Osteocyte (in vitro differentiated cells): ENCODE measurements at regions not wholly inside any gene's neighbourhood (a gene's known extent, or its start where the extent isn't known, plus 50 kb on each side); places are given as distances from the start of the nearest gene placed in this dataset.
"Not testable (repeated sequence)": the region's sequence is repeated elsewhere in the genome, so short reads cannot be mapped to it uniquely, and the experiment has no call there.

Experiments
- DNase-seq: peaks from one replicate; pipeline ENCODE4 v3.0.0; 2021; ENCODE audit warnings: mixed read lengths; ENCODE audit not compliant: unreplicated experiment; ENCODE audit errors: extremely low spot score
- H3K27ac Mint-ChIP-seq: one replicate; pipeline ENCODE4 v1.8.0; 2021; ENCODE audit warnings: mild to moderate bottlenecking, mixed read lengths; ENCODE audit not compliant: unreplicated experiment
- H3K27me3 Mint-ChIP-seq: one replicate; pipeline ENCODE4 v1.8.0; 2021; ENCODE audit warnings: mixed read lengths; ENCODE audit not compliant: unreplicated experiment
- H3K36me3 Mint-ChIP-seq: one replicate; pipeline ENCODE4 v1.8.0; 2021; ENCODE audit warnings: mixed read lengths; ENCODE audit not compliant: unreplicated experiment
- H3K4me1 Mint-ChIP-seq: one replicate; pipeline ENCODE4 v1.8.0; 2021; ENCODE audit warnings: mixed read lengths; ENCODE audit not compliant: unreplicated experiment
- H3K4me3 Mint-ChIP-seq: one replicate; pipeline ENCODE4 v1.8.0; 2021; ENCODE audit warnings: mild to moderate bottlenecking, moderate library complexity, mixed read lengths; ENCODE audit not compliant: unreplicated experiment
- H3K9me3 Mint-ChIP-seq: one replicate; pipeline ENCODE4 v1.8.0; 2021; ENCODE audit warnings: mixed read lengths; ENCODE audit not compliant: unreplicated experiment
- CTCF ChIP-seq: fragments of 200-600 bp; sonication (generic); IDR thresholded peaks from 2 replicates; pipeline ENCODE4 v1.5.0; 2021; ENCODE audit warnings: antibody characterized with exemption, mild to moderate bottlenecking, moderate library complexity

GRCh38 chr4:159864337-159864736, 761.5 kb downstream of the RAPGEF2 start:
- H3K27ac Mint-ChIP-seq, result no peak overlapping the region
- no peaks in the 10 kb centered on the region for H3K9me3 Mint-ChIP-seq
- H3K27me3 Mint-ChIP-seq, result peaks cover 13% of the 10 kb centered on the region
- no peak for TF ChIP-seq CTCF
- H3K4me1 Mint-ChIP-seq, result no peaks in the 10 kb centered on the region
- no peaks in the 10 kb centered on the region for H3K36me3 Mint-ChIP-seq
- no peak overlapping the region for H3K4me3 Mint-ChIP-seq
- no peak for DNase-seq

GRCh38 chr4:159867673-159868072, 764.8 kb downstream of the RAPGEF2 start:
- H3K4me3 Mint-ChIP-seq, result no peak overlapping the region
- H3K36me3 Mint-ChIP-seq, result no peaks in the 10 kb centered on the region
- no peaks in the 10 kb centered on the region for H3K9me3 Mint-ChIP-seq
- no peaks in the 10 kb centered on the region for H3K4me1 Mint-ChIP-seq
- no peak for DNase-seq
- peaks cover 9% of the 10 kb centered on the region for H3K27me3 Mint-ChIP-seq
- no peak for TF ChIP-seq CTCF
- H3K27ac Mint-ChIP-seq, result no peak overlapping the region

- not testable (repeated sequence) for H3K9me3 Mint-ChIP-seq, H3K4me3 Mint-ChIP-seq, H3K27me3 Mint-ChIP-seq, H3K4me1 Mint-ChIP-seq, H3K36me3 Mint-ChIP-seq, H3K27ac Mint-ChIP-seq
- peak; percentile 83 for DNase-seq
These were observed 766.1 kb downstream of the RAPGEF2 start for GRCh38 chr4:159868936-159869335.

GRCh38 chr4:159871141-159871540, 768.3 kb downstream of the RAPGEF2 start:
- no peak for DNase-seq
- no peak overlapping the region for H3K27ac Mint-ChIP-seq

GRCh38 chr4:159881158-159881557, 778.3 kb downstream of the RAPGEF2 start:
- Mint-ChIP-seq H3K27me3 (peaks cover 5% of the 10 kb centered on the region), H3K27ac (no peak overlapping the region), H3K4me1 (no peaks in the 10 kb centered on the region), H3K9me3 (no peaks in the 10 kb centered on the region), H3K4me3 (no peak overlapping the region), H3K36me3 (no peaks in the 10 kb centered on the region)
- DNase-seq, result no peak
- TF ChIP-seq CTCF, result no peak

More at GRCh38 chr4:159871141-159871540, 768.3 kb downstream of the RAPGEF2 start:
- no peaks in the 10 kb centered on the region for H3K27me3 Mint-ChIP-seq
- H3K4me3 Mint-ChIP-seq, result no peak overlapping the region
- no peaks in the 10 kb centered on the region for H3K4me1 Mint-ChIP-seq
- TF ChIP-seq CTCF, result no peak
- H3K9me3 Mint-ChIP-seq, result peaks cover 8% of the 10 kb centered on the region
- H3K36me3 Mint-ChIP-seq, result no peaks in the 10 kb centered on the region

- Mint-ChIP-seq H3K27ac (no peak overlapping the region), H3K36me3 (no peaks in the 10 kb centered on the region), H3K4me1 (no peaks in the 10 kb centered on the region), H3K27me3 (peaks cover 9% of the 10 kb centered on the region), H3K4me3 (no peak overlapping the region), H3K9me3 (no peaks in the 10 kb centered on the region)
- DNase-seq, result no peak
- TF ChIP-seq CTCF, result no peak
These were observed 782.1 kb downstream of the RAPGEF2 start for GRCh38 chr4:159884989-159885388.
